22Rv1 (cell line): ENCODE measurements at regions not wholly inside any gene's neighbourhood (a gene's known extent, or its start where the extent isn't known, plus 50 kb on each side); places are given as distances from the start of the nearest gene placed in this dataset.
"Not testable (repeated sequence)": the region's sequence is repeated elsewhere in the genome, so short reads cannot be mapped to it uniquely, and the experiment has no call there.

Experiments
- ZFX ChIP-seq: fragments of 450-650 bp; IDR thresholded peaks from 2 replicates; pipeline ENCODE4 v1.6.1; 2017; ENCODE audit warnings: antibody characterized with exemption, borderline replicate concordance
- TF ChIP-seq, protein P1 (sequence below): fragments of 450-650 bp; IDR thresholded peaks from 2 replicates; pipeline ENCODE4 v1.5.1; 2017; ENCODE audit warnings: mild to moderate bottlenecking

DNA sequence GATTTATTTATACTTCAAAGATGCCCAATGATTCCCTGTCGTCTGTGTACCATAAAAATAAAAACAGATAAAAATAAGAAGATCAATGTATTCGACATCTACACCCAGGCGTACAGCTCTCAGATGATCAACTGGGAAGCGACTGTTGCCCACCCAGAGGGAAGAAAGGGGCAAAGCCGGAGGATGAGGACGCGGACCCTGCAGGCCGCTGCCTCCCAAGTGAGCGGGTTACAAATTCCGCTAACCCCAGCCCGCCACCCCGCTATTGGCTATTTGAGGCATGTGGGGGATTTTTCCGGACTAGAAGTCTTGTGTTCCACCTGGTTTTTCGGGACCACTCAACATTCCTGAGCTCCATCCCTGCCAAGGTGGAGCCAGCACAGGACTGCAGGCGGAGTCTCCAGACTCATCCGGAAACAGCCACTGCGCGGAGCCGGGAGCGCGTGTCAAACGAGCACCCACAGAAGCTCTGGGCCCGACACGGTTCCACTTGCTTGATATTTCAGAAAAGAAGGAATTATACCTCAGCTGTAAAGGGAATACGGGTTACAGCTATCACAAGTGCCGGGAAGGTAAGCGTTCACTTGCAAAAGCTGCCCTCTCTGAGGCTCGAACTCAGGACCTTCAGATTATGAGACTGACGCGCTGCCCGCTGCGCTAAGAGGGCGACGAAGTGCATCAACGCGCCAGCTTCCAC, 75.4 kb upstream of the ZNF322 start:
- TF ChIP-seq ZFX = not testable (repeated sequence)
- TF ChIP-seq, protein P1, sequence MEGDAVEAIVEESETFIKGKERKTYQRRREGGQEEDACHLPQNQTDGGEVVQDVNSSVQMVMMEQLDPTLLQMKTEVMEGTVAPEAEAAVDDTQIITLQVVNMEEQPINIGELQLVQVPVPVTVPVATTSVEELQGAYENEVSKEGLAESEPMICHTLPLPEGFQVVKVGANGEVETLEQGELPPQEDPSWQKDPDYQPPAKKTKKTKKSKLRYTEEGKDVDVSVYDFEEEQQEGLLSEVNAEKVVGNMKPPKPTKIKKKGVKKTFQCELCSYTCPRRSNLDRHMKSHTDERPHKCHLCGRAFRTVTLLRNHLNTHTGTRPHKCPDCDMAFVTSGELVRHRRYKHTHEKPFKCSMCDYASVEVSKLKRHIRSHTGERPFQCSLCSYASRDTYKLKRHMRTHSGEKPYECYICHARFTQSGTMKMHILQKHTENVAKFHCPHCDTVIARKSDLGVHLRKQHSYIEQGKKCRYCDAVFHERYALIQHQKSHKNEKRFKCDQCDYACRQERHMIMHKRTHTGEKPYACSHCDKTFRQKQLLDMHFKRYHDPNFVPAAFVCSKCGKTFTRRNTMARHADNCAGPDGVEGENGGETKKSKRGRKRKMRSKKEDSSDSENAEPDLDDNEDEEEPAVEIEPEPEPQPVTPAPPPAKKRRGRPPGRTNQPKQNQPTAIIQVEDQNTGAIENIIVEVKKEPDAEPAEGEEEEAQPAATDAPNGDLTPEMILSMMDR = not testable (repeated sequence)
